ENCODE measurements at regions not wholly inside any gene's neighbourhood (a gene's known extent, or its start where the extent isn't known, plus 50 kb on each side); places are given as distances from the start of the nearest gene placed in this dataset.

DNA sequence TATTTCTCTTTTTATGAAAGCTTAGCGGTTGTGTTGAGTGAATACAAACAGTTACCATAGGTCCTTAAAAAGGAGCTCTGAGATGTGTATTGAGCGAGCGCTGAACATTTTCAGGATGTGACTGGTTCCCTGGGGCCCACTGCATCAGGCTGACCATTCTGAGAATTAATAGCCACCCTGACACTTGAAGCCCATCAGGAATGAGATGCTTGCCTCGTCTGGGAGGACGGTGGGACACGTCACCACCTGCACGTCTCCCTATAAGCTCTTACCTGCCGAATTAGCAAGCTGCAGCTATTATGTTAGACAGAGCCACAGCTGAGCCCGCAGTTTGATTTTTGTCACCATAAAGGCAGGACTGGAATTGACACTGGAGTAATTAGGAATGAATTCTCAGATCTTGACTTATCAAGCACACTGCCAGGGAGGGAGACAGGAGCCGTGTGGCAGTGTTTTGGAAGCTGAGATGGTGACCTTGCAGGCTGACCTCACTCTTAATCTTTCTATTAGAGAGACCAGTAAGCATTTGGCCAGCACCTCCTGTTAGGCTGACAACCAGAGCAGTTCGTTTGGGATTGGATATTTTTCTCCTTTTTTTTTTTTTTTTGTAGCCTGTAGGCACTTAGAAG lies 373.1 kb upstream of the WWC1 start:
- TF ChIP-seq ZNF70 (CRISPR knock-in tag; IDR thresholded peaks at IDR 0.05) (no peak), CSDC2 (CRISPR knock-in tag; IDR thresholded peaks at IDR 0.05) (no peak), OSR1 (CRISPR knock-in tag; IDR thresholded peaks at IDR 0.05) (no peak), ISL1 (CRISPR knock-in tag; IDR thresholded peaks at IDR 0.05) (no peak), ARNTL (CRISPR knock-in tag; IDR thresholded peaks at IDR 0.05; ENCODE audit: borderline replicate concordance, low read depth) (no peak)

Measured in SK-N-SH treated with all-trans-retinoic acid at 6 μM for 48 hours (cell line).